ENCODE measurements at regions not wholly inside any gene's neighbourhood (a gene's known extent, or its start where the extent isn't known, plus 50 kb on each side); places are given as distances from the start of the nearest gene placed in this dataset.

DNA sequence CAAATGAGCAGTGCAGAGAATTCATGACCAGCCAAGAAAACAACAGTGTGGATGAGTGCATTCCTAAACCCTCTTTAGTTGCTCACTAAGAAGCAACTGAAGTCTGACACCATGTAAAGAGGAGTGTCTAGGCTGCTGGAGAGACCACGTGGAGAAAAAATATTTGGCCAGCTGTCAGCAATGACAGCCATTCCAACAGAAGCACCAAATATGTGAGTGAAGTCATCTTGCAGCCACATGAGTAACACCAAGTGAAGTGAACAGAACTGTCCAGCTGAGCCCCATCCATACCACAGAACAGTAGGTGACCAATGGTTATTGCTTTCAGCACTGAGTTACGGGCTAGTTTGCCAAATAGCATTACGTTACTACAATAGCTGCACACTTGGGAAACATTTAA is 89.4 kb downstream of the TBXT start:
- TF ChIP-seq POLR2A (IDR thresholded peaks at IDR 0.05) = no peak
- TF ChIP-seq, protein P1, sequence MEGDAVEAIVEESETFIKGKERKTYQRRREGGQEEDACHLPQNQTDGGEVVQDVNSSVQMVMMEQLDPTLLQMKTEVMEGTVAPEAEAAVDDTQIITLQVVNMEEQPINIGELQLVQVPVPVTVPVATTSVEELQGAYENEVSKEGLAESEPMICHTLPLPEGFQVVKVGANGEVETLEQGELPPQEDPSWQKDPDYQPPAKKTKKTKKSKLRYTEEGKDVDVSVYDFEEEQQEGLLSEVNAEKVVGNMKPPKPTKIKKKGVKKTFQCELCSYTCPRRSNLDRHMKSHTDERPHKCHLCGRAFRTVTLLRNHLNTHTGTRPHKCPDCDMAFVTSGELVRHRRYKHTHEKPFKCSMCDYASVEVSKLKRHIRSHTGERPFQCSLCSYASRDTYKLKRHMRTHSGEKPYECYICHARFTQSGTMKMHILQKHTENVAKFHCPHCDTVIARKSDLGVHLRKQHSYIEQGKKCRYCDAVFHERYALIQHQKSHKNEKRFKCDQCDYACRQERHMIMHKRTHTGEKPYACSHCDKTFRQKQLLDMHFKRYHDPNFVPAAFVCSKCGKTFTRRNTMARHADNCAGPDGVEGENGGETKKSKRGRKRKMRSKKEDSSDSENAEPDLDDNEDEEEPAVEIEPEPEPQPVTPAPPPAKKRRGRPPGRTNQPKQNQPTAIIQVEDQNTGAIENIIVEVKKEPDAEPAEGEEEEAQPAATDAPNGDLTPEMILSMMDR (IDR thresholded peaks at IDR 0.05) = no peak

Data from prostate gland (tissue), 2 donors.